K562 (cell line): ENCODE measurements at regions not wholly inside any gene's neighbourhood (a gene's known extent, or its start where the extent isn't known, plus 50 kb on each side); places are given as distances from the start of the nearest gene placed in this dataset.

Source experiments
- ATAC-seq: fragments of 200-7000 bp; cut with Tn5 transposase; 3 replicates; pipeline ENCODE4 v1.9.1; 2020; ENCODE audit warnings: moderate library complexity
- BruUV-seq: library from RNA; stranded (reverse); fragments of 400-500 nt; replicated peaks from 2 replicates; lab custom pipeline; 2021; lab: Mats Ljungman, UMichigan
- CTCF ChIA-PET: fragments of 300-600 bp; formaldehyde crosslinking; extraction: SDS; loops from one replicate; lab custom pipeline; 2021; ENCODE audit warnings: low intra/inter-chr PET ratio; lab: Yijun Ruan, JAX
- POLR2A ChIA-PET: fragments of 300-600, 350-650 bp; sonication (Branson Sonifier 250); formaldehyde crosslinking; extraction: SDS; loops from one replicate; lab custom pipeline; 2021; ENCODE audit warnings: antibody characterized with exemption, inconsistent platforms; lab: Yijun Ruan, JAX
- DNase-seq, 4 experiments: peaks; one replicate each; pipeline versions ENCODE4 v3.0.0 to v3.0.0-alpha.2; 2011 to 2018; ENCODE audit warnings: low spot score in 3 of 4, mixed read lengths in 3 of 4; ENCODE audit errors: extremely low read depth in 1 of 4
- FAIRE-seq: peaks from 2 replicates; lab custom pipeline; 2011; peaks lifted over from hg19 to GRCh38; lab: Jason Lieb, UNC
- H2AFZ ChIP-seq: 2 replicates; pipeline ENCODE4 v1.6.0; 2011; ENCODE audit warnings: low read depth, low read length, control low read depth, inconsistent platforms
- H3K27ac ChIP-seq: fragments of 200-600 bp; 3 replicates; pipeline ENCODE4 v1.8.0; 2011; ENCODE audit warnings: low read depth, mild to moderate bottlenecking, control low read depth, inconsistent platforms, low read length, moderate library complexity, mixed read lengths; ENCODE audit errors: extremely low read depth
- H3K27me3 ChIP-seq, 2 experiments: fragments of 300-600 bp in 1 of 2; 2 replicates in 1 of 2; 3 replicates in 1 of 2; pipeline versions ENCODE4 v1.6.0 to v1.8.0; 2011; ENCODE audit warnings: inconsistent platforms in 2 of 2, low read length in 2 of 2, mild to moderate bottlenecking in 1 of 2, mixed read lengths in 1 of 2, moderate library complexity in 1 of 2; ENCODE audit not compliant: control insufficient read depth in 2 of 2, insufficient read depth in 2 of 2
- H3K36me3 ChIP-seq: fragments of 300-600 bp; 3 replicates; pipeline ENCODE4 v1.8.0; 2011; ENCODE audit warnings: mild to moderate bottlenecking, low read length, inconsistent platforms; ENCODE audit not compliant: control insufficient read depth, insufficient read depth
- H3K4me1 ChIP-seq, 2 experiments: fragments of 200-600 bp in 1 of 2; replicated peaks in 1 of 2; 2 replicates in 1 of 2; 3 replicates in 1 of 2; pipeline versions ENCODE4 v1.5.1 to v1.8.0; 2011; ENCODE audit warnings: inconsistent platforms in 2 of 2, low read length in 2 of 2, mild to moderate bottlenecking in 1 of 2, mixed read lengths in 1 of 2, moderate library complexity in 1 of 2; ENCODE audit not compliant: control insufficient read depth in 2 of 2, insufficient read depth in 2 of 2
- H3K4me2 ChIP-seq: 2 replicates; pipeline ENCODE4 v1.6.1; 2011; ENCODE audit warnings: low read length, control low read depth, inconsistent platforms, mixed read lengths; ENCODE audit not compliant: insufficient read depth
- H3K4me3 ChIP-seq: fragments of 200-600 bp; sonication (generic), shearing (Covaris generic); 2 replicates; pipeline ENCODE4 v1.5.1; 2016; ENCODE audit warnings: control low read depth, inconsistent platforms
- H3K79me2 ChIP-seq: fragments of 200-600 bp; 3 replicates; pipeline ENCODE4 v1.8.0; 2011; ENCODE audit warnings: low read length, inconsistent platforms; ENCODE audit not compliant: control insufficient read depth, insufficient read depth
- H3K9ac ChIP-seq, 2 experiments: 2 replicates each; pipeline versions ENCODE4 v1.6.0 to v1.6.1; 2011; ENCODE audit warnings: low read depth in 2 of 2, low read length in 2 of 2, control low read depth in 1 of 2, inconsistent platforms in 1 of 2, mild to moderate bottlenecking in 1 of 2, mixed read lengths in 1 of 2; ENCODE audit not compliant: insufficient read depth in 1 of 2
- H3K9me1 ChIP-seq: one replicate; pipeline ENCODE4 v1.6.0; 2011; ENCODE audit warnings: inconsistent platforms, mild to moderate bottlenecking, low read length, moderate library complexity; ENCODE audit not compliant: control insufficient read depth, insufficient read depth
- H3K9me3 ChIP-seq: replicated peaks from 2 replicates; pipeline ENCODE4 v1.5.1; 2011; ENCODE audit warnings: low read depth, low read length, inconsistent platforms; ENCODE audit not compliant: control insufficient read depth, insufficient read depth
- H4K20me1 ChIP-seq: replicated peaks from 2 replicates; pipeline ENCODE4 v1.6.1; 2011; ENCODE audit warnings: low read length, inconsistent platforms, mixed read lengths; ENCODE audit not compliant: control insufficient read depth, insufficient read depth
- CC2D1A ChIP-seq: fragments of 450-650 bp; IDR thresholded peaks from 2 replicates; pipeline ENCODE4 v1.6.1; 2017; ENCODE audit warnings: mild to moderate bottlenecking
- COPS2 ChIP-seq: fragments of 450-650 bp; conservative IDR thresholded peaks from 2 replicates; pipeline ENCODE4 v1.6.1; 2016; ENCODE audit warnings: mild to moderate bottlenecking, moderate library complexity
- MBD2 ChIP-seq: sonication (generic); IDR thresholded peaks from 2 replicates; pipeline ENCODE4 v1.6.1; 2016; ENCODE audit warnings: low read depth, borderline replicate concordance
- PHB2 ChIP-seq: fragments of 450-650 bp; IDR thresholded peaks from 2 replicates; pipeline ENCODE4 v1.6.1; 2017; ENCODE audit warnings: low read depth
- TBL1XR1 ChIP-seq, 2 experiments: IDR thresholded peaks; 2 replicates each; pipeline ENCODE4 v1.6.1; 2012; ENCODE audit warnings: improper control_type of control experiment in 2 of 2, low read length in 2 of 2, mild to moderate bottlenecking in 1 of 2
- WHSC1 ChIP-seq: IDR thresholded peaks from one replicate; pipeline ENCODE4 v1.6.1; 2012; ENCODE audit warnings: low read length, control low read depth, inconsistent platforms
- ZNF224 ChIP-seq: sonication (generic); formaldehyde crosslinking; IDR thresholded peaks from 2 replicates; pipeline ENCODE4 v1.8.0; 2022; ENCODE audit warnings: mild to moderate bottlenecking, missing genetic modification reagents
- ZNF696 ChIP-seq: fragments of 250-450 bp; sonication (Bioruptor Pico); conservative IDR thresholded peaks from 2 replicates; pipeline ENCODE4 v1.4.0; 2020; ENCODE audit warnings: mild to moderate bottlenecking, moderate library complexity
- ZNF77 ChIP-seq: fragments of 250-450 bp; sonication (Bioruptor Pico); IDR thresholded peaks from 2 replicates; pipeline ENCODE4 v1.5.0; 2020
- ZZZ3 ChIP-seq: fragments of 450-650 bp; IDR thresholded peaks from 2 replicates; pipeline ENCODE4 v1.6.1; 2016; ENCODE audit warnings: antibody characterized with exemption, mild to moderate bottlenecking, moderate library complexity
- in situ Hi-C: fragments of 300-500 bp; cut with MboI; formaldehyde crosslinking; loops from 4 replicates; pipeline ENCODE4 v1.15.0; 2018; ENCODE audit warnings: inconsistent platforms, mixed read lengths
- intact Hi-C: fragments of 100-400 bp; cut with micrococcal nuclease; formaldehyde crosslinking; loops from 2 replicates; pipeline ENCODE4 v1.14.2; 2022
- TF ChIP-seq, protein P1 (sequence below): sonication (generic); formaldehyde crosslinking; IDR thresholded peaks from 2 replicates; pipeline ENCODE4 v1.9.0; 2022; ENCODE audit warnings: mild to moderate bottlenecking, missing genetic modification reagents
- TF ChIP-seq, protein P2 (sequence below): fragments of 450-650 bp; IDR thresholded peaks from 2 replicates; pipeline ENCODE4 v1.7.0; 2016; ENCODE audit warnings: borderline replicate concordance

DNA sequence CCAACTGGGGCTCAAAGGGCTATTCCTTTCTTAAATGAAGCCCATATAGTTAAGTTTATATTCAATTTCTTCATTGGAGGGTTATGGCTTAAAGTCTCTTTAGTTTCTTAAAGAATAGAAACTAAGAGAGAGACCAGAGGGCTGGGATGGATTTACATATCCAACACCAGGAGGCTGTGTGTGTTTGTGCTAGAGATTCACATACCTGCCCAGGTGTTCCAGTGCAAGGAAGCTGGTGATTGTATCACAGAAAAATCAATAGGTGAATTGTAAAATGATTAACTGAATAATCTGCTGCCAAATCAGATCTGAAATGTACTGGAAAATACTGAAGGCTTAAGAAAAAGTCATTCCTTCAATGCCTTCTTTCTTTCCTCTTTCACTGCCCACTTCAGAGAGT is 148.2 kb upstream of the BDNF start:
- H3K9me3 ChIP-seq = no peaks in the 10 kb centered on the region
- ChIA-PET CTCF (no interaction called here), POLR2A (no interaction called here)
- FAIRE-seq (no peak), ATAC-seq (no peak), DNase-seq (no peak)
- no peaks in the 10 kb centered on the region for H3K79me2 ChIP-seq
- no peaks in the 10 kb centered on the region for H3K9me1 ChIP-seq
- intact Hi-C loops = no loop called here
- no peaks in the 10 kb centered on the region for H3K27me3 ChIP-seq
- H3K36me3 ChIP-seq = no peaks in the 10 kb centered on the region
- no peak overlapping the region for H2AFZ ChIP-seq
- no TSS peak for BruUV-seq
- no peak overlapping the region for H3K9ac ChIP-seq
- H3K4me3 ChIP-seq = no peak overlapping the region
- H3K4me1 ChIP-seq = no peaks in the 10 kb centered on the region
- TF ChIP-seq MBD2 (no peak), CC2D1A (no peak), PHB2 (no peak), ZZZ3 (no peak), ZNF77 (CRISPR knock-in tag) (no peak), WHSC1 (no peak), COPS2 (no peak), ZNF224 (CRISPR knock-in tag) (no peak), ZNF696 (CRISPR knock-in tag) (no peak), TBL1XR1 (IDR thresholded peaks at IDR 0.05; ENCODE audit: low read length in 2 of 2) (no peak)
- TF ChIP-seq, protein P1, sequence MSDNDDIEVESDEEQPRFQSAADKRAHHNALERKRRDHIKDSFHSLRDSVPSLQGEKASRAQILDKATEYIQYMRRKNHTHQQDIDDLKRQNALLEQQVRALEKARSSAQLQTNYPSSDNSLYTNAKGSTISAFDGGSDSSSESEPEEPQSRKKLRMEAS (CRISPR knock-in tag) = no peak
- TF ChIP-seq, protein P2, sequence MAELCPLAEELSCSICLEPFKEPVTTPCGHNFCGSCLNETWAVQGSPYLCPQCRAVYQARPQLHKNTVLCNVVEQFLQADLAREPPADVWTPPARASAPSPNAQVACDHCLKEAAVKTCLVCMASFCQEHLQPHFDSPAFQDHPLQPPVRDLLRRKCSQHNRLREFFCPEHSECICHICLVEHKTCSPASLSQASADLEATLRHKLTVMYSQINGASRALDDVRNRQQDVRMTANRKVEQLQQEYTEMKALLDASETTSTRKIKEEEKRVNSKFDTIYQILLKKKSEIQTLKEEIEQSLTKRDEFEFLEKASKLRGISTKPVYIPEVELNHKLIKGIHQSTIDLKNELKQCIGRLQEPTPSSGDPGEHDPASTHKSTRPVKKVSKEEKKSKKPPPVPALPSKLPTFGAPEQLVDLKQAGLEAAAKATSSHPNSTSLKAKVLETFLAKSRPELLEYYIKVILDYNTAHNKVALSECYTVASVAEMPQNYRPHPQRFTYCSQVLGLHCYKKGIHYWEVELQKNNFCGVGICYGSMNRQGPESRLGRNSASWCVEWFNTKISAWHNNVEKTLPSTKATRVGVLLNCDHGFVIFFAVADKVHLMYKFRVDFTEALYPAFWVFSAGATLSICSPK = no peak
- H3K4me2 ChIP-seq = no peak overlapping the region
- H3K27ac ChIP-seq = no peak overlapping the region
- in situ Hi-C loops = no loop called here
- no peaks in the 10 kb centered on the region for H4K20me1 ChIP-seq
